ENCODE measurements at regions not wholly inside any gene's neighbourhood (a gene's known extent, or its start where the extent isn't known, plus 50 kb on each side); places are given as distances from the start of the nearest gene placed in this dataset.
A peak's percentile ranks its signal among the peaks of the same experiment; 100 is the strongest.
"Not testable (repeated sequence)": the region's sequence is repeated elsewhere in the genome, so short reads cannot be mapped to it uniquely, and the experiment has no call there.

DNA sequence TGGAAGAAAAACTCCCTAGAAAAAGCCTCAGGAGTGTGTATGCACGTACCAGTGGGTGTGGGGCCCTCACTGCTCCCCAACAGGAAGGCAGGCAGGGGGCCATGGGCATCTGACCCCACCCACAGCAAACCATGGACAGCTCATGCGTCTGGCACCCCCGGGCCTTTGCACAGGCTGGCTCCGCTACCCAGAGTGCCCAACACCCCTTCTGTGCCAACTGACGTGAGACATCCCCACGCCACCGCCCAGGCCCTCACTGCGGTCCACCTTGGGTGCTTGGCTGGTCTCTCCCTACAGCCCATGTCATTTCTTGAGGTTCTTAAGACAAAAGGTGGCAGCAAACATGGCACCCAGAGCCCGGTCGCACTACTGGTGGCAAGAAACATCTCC is 91.4 kb downstream of the NCOR2 start:
- no peak for DNase-seq

- DNase-seq = no peak
Observed at GRCh38 chr12:124475295-124476010, 92.0 kb downstream of the NCOR2 start.

DNA sequence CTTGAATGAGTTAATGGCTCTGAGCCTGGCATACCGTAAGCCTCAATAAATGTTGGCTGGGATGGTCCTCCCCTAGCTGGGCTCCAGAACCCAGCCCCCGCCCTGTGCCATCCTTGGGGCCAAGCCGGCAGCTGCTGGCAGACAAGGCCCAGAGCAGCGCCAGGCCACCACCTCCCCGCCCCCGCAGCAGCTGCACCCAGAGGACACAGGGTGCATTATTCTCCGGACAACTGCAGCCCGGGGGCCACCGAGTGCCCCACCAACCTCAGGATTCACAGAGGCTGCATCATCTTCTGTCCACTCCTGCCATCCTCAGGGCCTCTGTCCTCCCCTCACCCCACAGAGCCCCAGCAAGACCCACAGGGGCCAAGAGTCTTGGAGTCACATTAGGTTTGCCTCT is 92.7 kb downstream of the NCOR2 start:
- DNase-seq = peak; percentile 50 to 78 (median 66)

DNA sequence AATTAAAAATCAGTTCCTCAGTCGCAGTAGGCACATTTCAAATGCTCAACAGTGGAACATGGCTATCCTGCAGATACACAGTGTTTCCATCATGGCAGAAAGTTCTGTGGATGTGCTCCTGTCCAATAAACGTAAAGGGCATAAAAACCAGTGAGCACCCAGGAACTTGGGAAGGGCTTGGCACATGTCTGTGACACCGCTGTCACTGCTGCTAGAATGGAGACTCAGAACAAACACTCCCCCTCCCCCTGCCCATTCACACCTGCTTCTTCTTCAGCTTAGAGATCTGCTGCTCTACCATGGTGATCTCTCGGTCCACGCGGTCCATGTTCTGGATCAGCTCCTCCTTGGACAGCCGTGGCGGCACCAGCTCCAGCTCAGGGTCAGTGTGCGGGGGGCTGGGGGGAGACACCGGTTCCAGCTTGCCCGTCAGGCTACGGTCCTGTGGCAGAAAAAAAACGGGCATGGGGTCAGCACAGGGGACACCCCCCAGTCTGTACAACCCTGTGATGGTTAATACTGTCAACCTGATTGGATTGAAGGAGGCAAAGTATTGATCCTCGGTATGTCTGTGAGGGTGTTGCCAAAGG is 94.6 kb downstream of the NCOR2 start:
- DNase-seq = no peak

DNA sequence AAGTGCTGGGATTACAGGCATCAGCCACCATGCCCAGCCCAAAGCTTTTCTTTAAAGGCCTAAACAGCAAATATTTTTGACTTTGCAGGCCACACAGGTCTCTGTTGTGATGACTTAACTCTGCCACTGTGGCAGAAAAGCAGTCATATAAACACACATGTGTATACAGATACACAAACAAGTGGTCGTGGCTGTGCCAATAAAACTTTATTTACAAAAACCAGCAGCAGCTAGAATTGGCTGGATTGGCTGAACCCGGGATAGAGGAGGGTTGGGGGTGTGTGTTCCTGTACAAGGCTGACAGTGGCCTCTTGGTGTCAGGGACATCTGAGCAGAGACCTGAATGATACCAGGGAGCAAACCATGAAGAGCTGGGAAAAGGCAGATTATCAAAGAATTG is 95.6 kb downstream of the NCOR2 start:
- DNase-seq = no peak

GRCh38 chr12:124470806-124471205 is 96.6 kb downstream of the NCOR2 start:
- no peak for DNase-seq

- DNase-seq = no peak
Observed at GRCh38 chr12:124470139-124470538, 97.3 kb downstream of the NCOR2 start.

- DNase-seq = no peak
Observed at GRCh38 chr12:124469193-124469888, 98.1 kb downstream of the NCOR2 start.

DNA sequence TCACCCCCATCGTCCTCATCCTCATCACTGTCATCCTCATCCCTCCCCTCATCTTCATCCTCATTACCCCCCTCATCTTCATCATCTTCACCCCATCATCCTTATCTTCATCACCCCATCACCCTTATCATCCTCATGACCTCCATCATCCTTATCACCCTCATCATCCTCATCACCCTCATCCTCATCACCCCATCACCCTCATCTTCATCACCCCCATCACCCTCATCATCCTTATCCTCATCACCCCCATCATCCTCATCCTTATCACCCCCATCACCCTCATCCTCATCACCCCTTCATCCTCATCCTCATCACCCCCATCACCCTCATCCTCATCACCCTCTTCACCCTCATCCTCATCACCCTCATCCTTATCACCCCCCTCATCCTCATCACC is 99.9 kb downstream of the NCOR2 start:
- not testable (repeated sequence) for DNase-seq

DNA sequence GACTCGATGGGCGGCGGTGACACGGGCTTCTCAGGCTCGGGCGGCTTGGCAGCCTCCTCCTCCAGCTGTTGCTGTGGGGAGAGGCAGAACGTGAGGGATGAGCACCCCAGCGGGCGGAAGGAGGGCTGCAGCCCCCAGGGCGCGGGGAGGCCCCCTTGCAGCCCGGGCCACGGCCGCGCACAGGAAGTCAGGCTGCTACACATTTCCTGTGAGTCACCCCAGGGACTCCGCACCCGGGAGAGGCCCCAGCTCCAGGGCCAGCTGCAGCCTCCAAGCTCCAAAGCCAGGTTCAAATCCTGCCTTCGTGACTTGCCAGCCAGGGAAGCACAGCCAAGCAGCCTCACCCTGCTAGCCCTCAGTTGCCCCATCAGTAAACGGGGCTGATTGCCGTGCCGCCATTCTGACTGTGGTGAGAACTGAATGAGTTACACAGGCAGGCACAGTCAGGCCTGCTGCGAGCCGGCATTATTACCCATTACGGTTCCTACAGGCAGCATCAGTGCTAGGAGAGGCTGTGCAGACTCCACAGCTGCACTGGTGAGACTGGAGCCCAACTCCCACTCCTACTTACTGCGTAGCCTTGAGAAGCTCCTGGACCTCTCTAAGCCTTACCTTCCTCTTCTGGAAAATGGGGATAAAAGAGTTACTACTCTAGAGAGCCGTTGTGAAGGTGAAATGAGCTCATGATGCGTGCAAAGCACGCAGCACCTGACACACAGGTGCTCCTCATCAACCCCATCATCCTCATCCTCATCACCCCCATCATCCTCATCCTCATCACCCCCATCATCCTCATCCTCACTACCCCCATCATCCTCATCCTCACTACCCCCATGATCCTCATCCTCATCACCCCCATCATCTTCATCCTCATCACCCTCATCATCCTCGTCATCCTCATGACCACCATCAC is 100.9 kb downstream of the NCOR2 start:
- peak in 2 of 3 donors; percentile 59 to 84 for DNase-seq

- DNase-seq = no peak
Observed at GRCh38 chr12:124465473-124465872, 101.9 kb downstream of the NCOR2 start.

GRCh38 chr12:124464830-124465229 is 102.6 kb downstream of the NCOR2 start:
- no peak for DNase-seq

GRCh38 chr12:124464062-124464461 is 103.3 kb downstream of the NCOR2 start:
- DNase-seq = peak in 2 of 3 donors; percentile 63 to 82

- DNase-seq = peak in 1 of 3 donors; percentile 67
Observed at GRCh38 chr12:124463341-124463921, 104.0 kb downstream of the NCOR2 start.

DNA sequence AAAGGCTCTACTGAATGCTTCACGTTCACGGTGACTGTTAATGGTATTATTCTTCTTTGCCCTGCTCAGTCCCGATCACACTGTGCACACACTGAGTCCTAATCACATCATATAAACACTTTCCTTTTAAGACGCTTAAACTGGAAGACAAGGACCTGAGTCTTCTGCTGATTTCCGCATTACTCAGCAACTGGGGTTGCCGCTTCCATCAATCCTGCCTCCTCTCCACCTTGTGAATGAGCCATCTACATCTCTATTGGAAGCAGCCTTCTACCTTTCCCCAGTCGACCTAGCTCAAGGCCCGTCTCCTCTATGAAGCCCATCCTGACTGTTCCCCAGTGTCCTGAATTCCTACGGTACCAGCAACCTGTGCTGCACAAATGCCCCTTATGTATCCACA is 104.7 kb downstream of the NCOR2 start:
- no peak for DNase-seq

GRCh38 chr12:124461851-124462623 is 105.4 kb downstream of the NCOR2 start:
- DNase-seq = no peak

DNA sequence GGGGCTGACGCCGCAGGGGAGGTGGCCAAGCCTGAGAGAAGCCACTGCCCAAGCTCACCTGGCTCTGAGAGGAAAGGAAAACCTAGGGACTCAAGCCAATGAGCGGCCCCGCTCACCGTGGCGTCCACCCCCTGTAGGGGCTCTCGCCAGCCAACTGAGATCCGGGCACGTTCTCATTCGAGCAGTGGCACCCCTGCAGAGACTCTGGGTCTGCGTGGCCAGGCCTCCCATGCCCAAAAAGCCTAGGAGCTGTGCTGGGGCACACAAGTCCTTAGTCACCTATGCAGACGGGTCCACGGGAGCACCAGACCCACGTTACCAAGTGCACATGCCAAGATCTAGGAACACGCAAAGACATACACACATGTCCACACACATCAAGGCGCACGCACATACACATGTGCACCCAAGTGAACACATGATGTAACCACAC is 106.2 kb downstream of the NCOR2 start:
- DNase-seq = no peak

GRCh38 chr12:124460771-124461170 is 106.6 kb downstream of the NCOR2 start:
- no peak for DNase-seq

GRCh38 chr12:124459852-124460645 is 107.4 kb downstream of the NCOR2 start:
- no peak for DNase-seq

Data from muscle of back (tissue), 3 donors.